Gastroesophageal sphincter (tissue), 3 donors: ENCODE measurements at regions not wholly inside any gene's neighbourhood (a gene's known extent, or its start where the extent isn't known, plus 50 kb on each side); places are given as distances from the start of the nearest gene placed in this dataset.

Experiments used
- POLR2A ChIP-seq, 2 donors: fragments of 450-650 bp; IDR thresholded peaks; one replicate each; pipeline ENCODE4 v1.6.1; 2017; ENCODE audit warnings: antibody characterized with exemption in 2 of 2, mild to moderate bottlenecking in 2 of 2, moderate library complexity in 1 of 2
- POLR2AphosphoS5 ChIP-seq: sonication (generic); formaldehyde crosslinking; IDR thresholded peaks from one replicate; pipeline ENCODE4 v1.6.1; 2017; ENCODE audit warnings: antibody characterized with exemption
- TF ChIP-seq, protein P1 (sequence below), 4 experiments: fragments of 200-600 bp in 2 of 4; fragments of 450-650 bp in 2 of 4; sonication (generic) in 1 of 4; IDR thresholded peaks; one replicate each; pipeline ENCODE4 v1.5.1; 2017 to 2019; ENCODE audit warnings: antibody characterized with exemption in 4 of 4, mild to moderate bottlenecking in 2 of 4, moderate library complexity in 2 of 4

DNA sequence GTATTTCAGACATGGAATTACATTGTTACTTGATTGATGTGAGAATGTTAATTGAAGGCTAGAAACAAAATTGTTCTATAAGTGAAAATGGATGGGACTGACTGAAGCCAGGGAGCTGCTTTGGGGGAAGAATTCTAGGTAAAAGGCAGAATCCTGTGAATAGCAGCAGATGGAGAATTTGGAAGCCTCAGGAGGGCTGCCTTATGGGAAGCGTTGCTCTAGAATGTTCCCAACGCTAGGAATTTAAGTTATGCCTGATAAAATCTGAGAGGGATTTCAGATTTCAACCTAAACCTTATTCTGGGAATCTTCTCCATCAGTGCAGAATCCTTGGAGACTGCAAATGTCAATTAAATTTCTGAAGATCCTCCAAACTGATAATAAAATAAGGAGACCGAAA, 858.2 kb upstream of the FLRT2 start:
- TF ChIP-seq, protein P1, sequence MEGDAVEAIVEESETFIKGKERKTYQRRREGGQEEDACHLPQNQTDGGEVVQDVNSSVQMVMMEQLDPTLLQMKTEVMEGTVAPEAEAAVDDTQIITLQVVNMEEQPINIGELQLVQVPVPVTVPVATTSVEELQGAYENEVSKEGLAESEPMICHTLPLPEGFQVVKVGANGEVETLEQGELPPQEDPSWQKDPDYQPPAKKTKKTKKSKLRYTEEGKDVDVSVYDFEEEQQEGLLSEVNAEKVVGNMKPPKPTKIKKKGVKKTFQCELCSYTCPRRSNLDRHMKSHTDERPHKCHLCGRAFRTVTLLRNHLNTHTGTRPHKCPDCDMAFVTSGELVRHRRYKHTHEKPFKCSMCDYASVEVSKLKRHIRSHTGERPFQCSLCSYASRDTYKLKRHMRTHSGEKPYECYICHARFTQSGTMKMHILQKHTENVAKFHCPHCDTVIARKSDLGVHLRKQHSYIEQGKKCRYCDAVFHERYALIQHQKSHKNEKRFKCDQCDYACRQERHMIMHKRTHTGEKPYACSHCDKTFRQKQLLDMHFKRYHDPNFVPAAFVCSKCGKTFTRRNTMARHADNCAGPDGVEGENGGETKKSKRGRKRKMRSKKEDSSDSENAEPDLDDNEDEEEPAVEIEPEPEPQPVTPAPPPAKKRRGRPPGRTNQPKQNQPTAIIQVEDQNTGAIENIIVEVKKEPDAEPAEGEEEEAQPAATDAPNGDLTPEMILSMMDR (IDR thresholded peaks at IDR 0.05), result no peak
- TF ChIP-seq POLR2A (IDR thresholded peaks at IDR 0.05), result no peak
- no peak for TF ChIP-seq POLR2AphosphoS5
